GM18520 (cell line): ENCODE measurements at regions not wholly inside any gene's neighbourhood (a gene's known extent, or its start where the extent isn't known, plus 50 kb on each side); places are given as distances from the start of the nearest gene placed in this dataset.
A peak's percentile ranks its signal among the peaks of the same experiment; 100 is the strongest.

ENCODE experiments used
- ATAC-seq: cut with Tn5 transposase; IDR thresholded peaks from one replicate; pipeline ENCODE4 v1.9.1; 2021; ENCODE audit not compliant: unreplicated experiment

- ATAC-seq = no peak
Observed at GRCh38 chr1:187079330-187079729, 250.6 kb downstream of the PLA2G4A start.

GRCh38 chr1:187091666-187092065 is 262.9 kb downstream of the PLA2G4A start:
- no peak for ATAC-seq

- ATAC-seq = peak; percentile 61
Observed at GRCh38 chr1:187092104-187092503, 263.4 kb downstream of the PLA2G4A start.

- ATAC-seq = no peak
Observed at GRCh38 chr1:187096689-187097088, 267.9 kb downstream of the PLA2G4A start.

- ATAC-seq = no peak
Observed at GRCh38 chr1:187110351-187110750, 281.6 kb downstream of the PLA2G4A start.

GRCh38 chr1:187114792-187115191 is 286.0 kb downstream of the PLA2G4A start:
- no peak for ATAC-seq

GRCh38 chr1:187121661-187122060 is 292.9 kb downstream of the PLA2G4A start:
- no peak for ATAC-seq

GRCh38 chr1:187122566-187122965 is 293.8 kb downstream of the PLA2G4A start:
- no peak for ATAC-seq

GRCh38 chr1:187129132-187129531 is 300.4 kb downstream of the PLA2G4A start:
- no peak for ATAC-seq

- ATAC-seq = no peak
Observed at GRCh38 chr1:187143783-187144182, 315.0 kb downstream of the PLA2G4A start.

GRCh38 chr1:187146388-187146787 is 317.6 kb downstream of the PLA2G4A start:
- ATAC-seq = no peak

GRCh38 chr1:187151555-187151954 is 322.8 kb downstream of the PLA2G4A start:
- ATAC-seq = no peak

GRCh38 chr1:187153047-187153446 is 324.3 kb downstream of the PLA2G4A start:
- ATAC-seq = no peak

- ATAC-seq = no peak
Observed at GRCh38 chr1:187157115-187157514, 328.4 kb downstream of the PLA2G4A start.

GRCh38 chr1:187157552-187157951 is 328.8 kb downstream of the PLA2G4A start:
- no peak for ATAC-seq

GRCh38 chr1:187167555-187167954 is 338.8 kb downstream of the PLA2G4A start:
- no peak for ATAC-seq

- ATAC-seq = no peak
Observed at GRCh38 chr1:187168297-187168696, 339.5 kb downstream of the PLA2G4A start.

GRCh38 chr1:187185389-187185788 is 356.6 kb downstream of the PLA2G4A start:
- no peak for ATAC-seq

GRCh38 chr1:187197685-187198084 is 368.9 kb downstream of the PLA2G4A start:
- ATAC-seq = no peak

- ATAC-seq = no peak
Observed at GRCh38 chr1:187203257-187203656, 374.5 kb downstream of the PLA2G4A start.

- ATAC-seq = no peak
Observed at GRCh38 chr1:187212377-187212776, 383.6 kb downstream of the PLA2G4A start.

- no peak for ATAC-seq
Observed at GRCh38 chr1:187226396-187226795, 397.6 kb downstream of the PLA2G4A start.

GRCh38 chr1:187228790-187229189 is 400.0 kb downstream of the PLA2G4A start:
- no peak for ATAC-seq

- ATAC-seq = no peak
Observed at GRCh38 chr1:187229496-187229895, 400.7 kb downstream of the PLA2G4A start.
